Hematopoietic multipotent progenitor cell treated with erythropoietin and hydrocortisone succinate and interleukin-3 and kit ligand, for 8 days (in vitro differentiated cells): ENCODE measurements at regions not wholly inside any gene's neighbourhood (a gene's known extent, or its start where the extent isn't known, plus 50 kb on each side); places are given as distances from the start of the nearest gene placed in this dataset.

Experiments
- DNase-seq: peaks from one replicate; pipeline ENCODE4 v3.0.0-alpha.2; 2015

DNA sequence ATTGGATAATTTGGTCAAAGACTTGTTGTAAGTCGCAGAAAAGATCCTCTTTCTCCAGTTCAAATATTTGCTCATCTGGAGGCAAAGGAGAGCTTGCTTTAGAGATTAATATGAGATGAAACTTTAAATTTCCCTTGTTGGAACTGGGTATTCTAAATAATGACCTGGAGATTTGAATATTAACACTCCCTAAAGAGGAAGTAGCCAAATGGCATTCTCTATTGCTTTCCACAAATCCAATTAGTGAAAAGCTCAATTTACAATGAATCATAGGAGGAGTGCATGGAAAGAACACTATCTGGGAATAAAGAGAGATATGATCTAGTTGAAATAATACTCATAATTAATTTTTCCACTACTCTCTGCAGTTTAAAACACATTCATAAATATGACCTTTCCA, 641.6 kb upstream of the TENM4 start:
- no peak for DNase-seq

DNA sequence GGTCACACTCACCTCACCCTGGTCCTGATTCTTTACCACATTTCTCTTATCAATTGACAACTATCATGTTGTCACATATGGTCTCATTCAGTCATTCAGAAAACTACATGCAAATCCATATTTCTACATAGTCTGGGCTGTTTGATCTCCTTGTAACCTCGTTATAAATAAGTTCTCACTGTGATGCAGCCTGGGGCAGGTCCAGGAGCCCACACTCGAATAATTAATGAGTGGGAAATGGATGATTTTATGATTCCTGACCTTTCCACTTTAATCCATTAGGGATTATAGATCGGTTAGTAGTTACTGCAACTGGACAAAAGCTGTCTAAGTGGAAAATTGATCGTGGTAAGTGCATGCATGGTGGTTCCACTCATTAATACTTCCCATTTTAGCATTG, 636.3 kb upstream of the TENM4 start:
- no peak for DNase-seq

DNA sequence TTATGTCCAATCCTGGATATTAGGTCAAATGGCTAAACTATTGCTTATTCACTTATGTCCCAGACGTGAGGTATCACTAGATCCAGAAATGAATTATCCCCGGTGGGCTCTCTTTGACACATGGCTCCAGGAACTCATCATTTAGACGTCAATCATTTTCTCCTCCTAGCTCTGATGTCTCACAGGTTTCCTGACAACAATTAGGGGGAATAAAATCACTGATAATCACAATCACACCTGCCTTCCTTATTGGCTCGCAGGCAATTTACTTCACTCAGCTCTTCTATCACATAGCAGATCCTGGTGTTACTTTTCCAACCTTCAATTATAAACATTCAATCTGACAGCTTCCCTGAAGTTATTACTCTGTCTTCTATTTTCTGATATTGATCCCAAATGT, 634.0 kb upstream of the TENM4 start:
- no peak for DNase-seq

DNA sequence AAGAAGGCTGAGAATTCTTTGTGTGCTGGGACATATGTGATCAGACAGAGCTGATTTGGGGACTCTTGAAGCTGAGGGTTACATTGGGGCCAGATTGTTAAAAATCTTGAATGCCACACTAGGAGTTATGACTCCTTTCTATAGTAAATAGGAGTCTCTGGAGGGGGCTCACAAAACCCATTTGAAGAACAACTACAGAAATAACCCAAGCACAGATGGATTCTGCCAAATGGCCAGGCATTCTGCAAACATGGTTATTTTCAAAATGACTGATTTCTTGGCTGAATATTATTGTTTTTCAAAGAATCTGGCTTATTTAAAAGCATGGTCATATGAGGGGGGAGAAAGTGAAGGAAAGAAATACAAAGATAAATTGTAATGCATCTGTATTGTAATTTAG, 625.5 kb upstream of the TENM4 start:
- no peak for DNase-seq

- DNase-seq: no peak
Observed at GRCh38 chr11:80065086-80065485, 624.3 kb upstream of the TENM4 start.

GRCh38 chr11:80061056-80061455, 620.2 kb upstream of the TENM4 start:
- no peak for DNase-seq

DNA sequence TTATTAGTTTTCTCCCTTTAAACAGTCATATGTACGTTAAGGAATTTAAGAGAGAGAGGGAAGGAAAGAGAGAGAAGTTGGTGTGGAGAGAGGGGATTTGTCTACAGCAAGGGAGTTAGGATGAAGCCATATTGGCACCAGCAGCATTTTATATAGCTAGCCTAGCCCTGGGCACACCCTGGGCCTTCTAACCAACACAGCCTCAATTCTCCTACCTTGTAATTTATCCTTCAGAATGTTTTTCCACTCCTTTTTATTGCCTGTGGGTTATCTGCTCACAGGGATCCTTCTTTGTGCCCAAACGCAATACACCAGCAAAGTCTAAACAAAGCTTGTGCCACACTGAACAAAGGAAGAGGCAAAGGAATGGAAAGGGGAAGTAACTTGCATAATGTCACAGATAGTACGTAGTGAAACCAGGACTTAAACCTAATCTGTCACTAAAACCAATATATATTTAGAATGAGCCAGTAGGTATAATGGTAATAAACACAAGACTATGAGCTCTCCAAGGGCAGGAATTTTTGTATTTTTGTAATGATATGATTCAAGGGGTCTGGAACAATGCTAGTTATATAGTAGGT, 613.8 kb upstream of the TENM4 start:
- DNase-seq: no peak

- DNase-seq: no peak
Observed at GRCh38 chr11:80048513-80048912, 607.7 kb upstream of the TENM4 start.

DNA sequence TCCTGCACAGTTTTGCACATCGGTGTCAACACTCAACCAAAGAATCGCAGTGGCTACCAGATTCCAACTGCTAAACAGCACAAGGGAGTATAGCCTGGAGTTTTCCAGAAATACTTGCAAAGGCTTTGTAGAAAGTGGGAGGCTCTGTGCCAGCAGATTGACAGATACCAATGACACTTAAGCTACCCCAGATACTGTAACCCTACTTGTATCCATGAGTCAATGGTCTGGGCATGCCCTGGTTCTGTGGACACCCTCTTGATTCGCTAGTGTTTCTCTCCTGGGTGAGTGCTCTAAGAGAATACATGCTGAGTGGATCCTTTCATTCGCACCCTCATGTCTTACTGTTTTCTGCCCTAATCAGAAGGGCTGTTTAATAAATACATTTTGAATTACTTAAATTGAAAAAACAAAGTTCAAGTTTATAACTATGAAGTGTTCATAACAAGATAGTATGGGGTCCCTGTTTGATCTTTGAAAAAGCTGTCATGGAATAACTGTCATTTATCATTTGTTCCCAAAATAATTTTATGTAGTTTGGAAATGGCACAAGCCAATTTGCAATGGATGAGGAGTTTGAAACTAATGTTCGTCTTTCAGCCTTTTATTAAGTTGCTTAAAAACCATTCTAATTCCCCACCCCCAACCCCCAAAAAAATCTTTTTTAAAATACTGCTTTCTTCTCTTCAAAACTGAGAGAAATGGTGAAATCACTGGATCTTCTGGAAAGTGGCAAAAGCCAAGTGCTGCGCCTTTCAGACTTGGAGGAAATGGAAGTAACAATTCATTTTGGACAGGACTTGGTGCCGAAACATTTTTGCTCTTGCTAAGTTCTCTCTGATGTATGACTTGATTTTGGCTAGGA, 600.5 kb upstream of the TENM4 start:
- no peak for DNase-seq

GRCh38 chr11:80034801-80035200, 594.0 kb upstream of the TENM4 start:
- no peak for DNase-seq

DNA sequence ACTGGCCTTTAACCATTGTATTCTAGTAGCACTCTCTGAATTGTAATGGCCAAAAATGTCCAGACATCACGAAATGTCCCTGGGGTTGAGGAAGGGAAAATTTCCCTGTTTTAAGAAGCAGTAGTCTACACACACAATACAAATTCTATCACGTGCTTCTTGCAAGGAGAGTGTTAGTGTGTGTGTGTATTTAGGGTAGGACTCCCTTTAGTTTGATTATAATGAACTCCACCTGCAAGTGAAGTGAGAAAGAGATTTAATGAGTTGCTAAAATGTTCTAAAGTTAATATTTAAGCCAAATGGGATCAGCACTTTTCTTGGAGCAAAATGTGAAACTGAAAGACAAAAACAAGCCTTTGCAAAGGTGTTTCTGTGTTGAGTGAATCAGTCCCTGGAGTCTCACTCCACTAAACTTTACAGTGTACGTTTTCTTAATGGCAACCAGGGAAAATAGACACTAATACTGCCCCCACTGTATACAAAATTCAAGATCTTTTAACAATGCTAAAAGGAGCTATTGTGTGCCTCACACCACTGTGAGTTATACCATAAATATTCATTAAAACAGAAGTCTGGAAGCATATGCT, 590.3 kb upstream of the TENM4 start:
- DNase-seq: no peak

- DNase-seq: no peak
Observed at GRCh38 chr11:80028998-80029397, 588.2 kb upstream of the TENM4 start.

GRCh38 chr11:80024119-80024518, 583.3 kb upstream of the TENM4 start:
- DNase-seq: no peak

GRCh38 chr11:80023386-80023785, 582.6 kb upstream of the TENM4 start:
- no peak for DNase-seq

GRCh38 chr11:80010536-80010935, 569.7 kb upstream of the TENM4 start:
- no peak for DNase-seq

GRCh38 chr11:80009081-80009480, 568.3 kb upstream of the TENM4 start:
- no peak for DNase-seq

- DNase-seq: no peak
Observed at GRCh38 chr11:80007616-80008015, 566.8 kb upstream of the TENM4 start.

- no peak for DNase-seq
Observed at GRCh38 chr11:79990141-79990540, 549.3 kb upstream of the TENM4 start.

DNA sequence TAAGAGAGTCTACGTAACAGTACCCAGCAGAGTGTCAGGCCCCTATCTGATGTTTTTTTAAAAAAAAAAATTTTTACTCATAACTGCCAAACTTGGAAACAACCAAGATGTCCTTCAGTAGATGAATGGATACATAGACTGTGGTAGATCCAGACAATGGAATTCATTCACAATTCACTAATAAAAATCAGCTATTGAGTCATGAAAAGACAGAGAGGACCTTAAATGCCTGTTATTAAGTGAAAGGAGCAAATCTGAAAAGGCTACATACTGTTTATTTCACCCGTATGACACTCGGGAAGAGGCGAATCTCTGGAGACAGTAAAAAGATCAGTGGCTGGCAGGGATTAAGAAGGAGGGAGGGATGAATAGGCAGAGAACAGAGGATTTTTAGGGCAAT, 541.4 kb upstream of the TENM4 start:
- DNase-seq: no peak

DNA sequence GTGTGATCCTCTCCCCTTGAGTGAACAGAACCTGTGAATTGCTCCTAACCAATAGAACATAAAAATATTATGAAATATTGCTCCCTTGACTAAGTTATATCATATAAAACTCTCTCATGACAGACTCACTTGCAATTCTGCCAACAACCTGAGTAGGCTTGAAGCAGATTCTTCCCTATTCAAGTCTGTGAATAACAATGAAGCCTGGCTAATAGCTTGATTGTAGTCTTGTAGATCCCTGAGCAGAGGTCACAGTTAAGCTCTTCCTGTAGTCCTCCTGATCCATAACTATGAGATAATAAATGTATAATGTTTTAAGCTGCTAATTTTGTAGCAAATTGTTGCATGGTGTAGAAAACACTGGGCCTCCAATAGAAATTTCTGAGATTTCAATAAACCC, 540.1 kb upstream of the TENM4 start:
- DNase-seq: no peak

GRCh38 chr11:79973721-79974617, 533.1 kb upstream of the TENM4 start:
- DNase-seq: no peak

DNA sequence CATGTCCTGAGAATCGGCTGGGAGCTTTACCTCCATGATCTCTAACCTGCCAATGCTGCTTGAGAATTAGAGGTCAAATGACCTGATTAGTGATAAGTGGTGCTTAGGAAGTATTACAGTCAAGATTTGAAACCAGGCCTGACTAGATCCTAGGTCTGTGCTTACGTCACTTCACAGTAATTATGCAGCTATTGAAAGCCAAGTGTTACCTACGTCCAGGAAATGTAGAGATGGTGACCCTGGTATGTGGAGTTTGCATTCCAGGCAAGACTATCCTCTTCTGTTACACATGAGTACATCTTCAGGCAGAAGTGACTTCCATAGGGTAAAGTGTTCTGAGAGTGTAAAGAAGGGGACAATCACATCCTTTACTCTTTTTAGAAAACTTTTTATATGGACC, 530.4 kb upstream of the TENM4 start:
- no peak for DNase-seq

DNA sequence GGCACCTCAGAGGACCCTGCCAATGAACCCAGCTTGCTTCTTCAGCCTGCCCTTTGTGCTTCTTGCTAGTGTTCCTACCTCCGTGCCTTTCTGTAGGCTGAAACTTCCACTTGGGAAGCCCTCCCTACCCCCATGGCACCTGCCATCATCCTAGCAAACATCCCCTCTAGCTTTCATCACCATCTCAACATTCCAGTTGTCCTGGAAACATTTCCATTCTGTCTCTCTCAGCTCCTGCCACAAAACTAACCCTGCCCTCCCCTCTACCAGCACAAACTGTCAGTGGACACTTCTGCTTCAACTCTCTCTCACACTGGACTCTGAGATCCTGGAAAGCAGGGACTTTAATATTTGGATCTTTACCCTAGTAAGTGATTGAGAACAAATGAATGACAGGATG, 525.8 kb upstream of the TENM4 start:
- DNase-seq: no peak
